ENCODE measurements at regions not wholly inside any gene's neighbourhood (a gene's known extent, or its start where the extent isn't known, plus 50 kb on each side); places are given as distances from the start of the nearest gene placed in this dataset.

GRCh38 chr15:95350908-95351307, 979.6 kb upstream of the NR2F2 start:
- H3K27me3 ChIP-seq (ENCODE audit: control insufficient read depth, insufficient read depth, low read length): no peaks in the 10 kb centered on the region
- no peaks in the 10 kb centered on the region for H3K36me3 ChIP-seq (ENCODE audit: control insufficient read depth, insufficient read depth, low read length)
- H3K4me3 ChIP-seq (ENCODE audit: low read depth, low read length): no peak overlapping the region
- TF ChIP-seq, protein P1, sequence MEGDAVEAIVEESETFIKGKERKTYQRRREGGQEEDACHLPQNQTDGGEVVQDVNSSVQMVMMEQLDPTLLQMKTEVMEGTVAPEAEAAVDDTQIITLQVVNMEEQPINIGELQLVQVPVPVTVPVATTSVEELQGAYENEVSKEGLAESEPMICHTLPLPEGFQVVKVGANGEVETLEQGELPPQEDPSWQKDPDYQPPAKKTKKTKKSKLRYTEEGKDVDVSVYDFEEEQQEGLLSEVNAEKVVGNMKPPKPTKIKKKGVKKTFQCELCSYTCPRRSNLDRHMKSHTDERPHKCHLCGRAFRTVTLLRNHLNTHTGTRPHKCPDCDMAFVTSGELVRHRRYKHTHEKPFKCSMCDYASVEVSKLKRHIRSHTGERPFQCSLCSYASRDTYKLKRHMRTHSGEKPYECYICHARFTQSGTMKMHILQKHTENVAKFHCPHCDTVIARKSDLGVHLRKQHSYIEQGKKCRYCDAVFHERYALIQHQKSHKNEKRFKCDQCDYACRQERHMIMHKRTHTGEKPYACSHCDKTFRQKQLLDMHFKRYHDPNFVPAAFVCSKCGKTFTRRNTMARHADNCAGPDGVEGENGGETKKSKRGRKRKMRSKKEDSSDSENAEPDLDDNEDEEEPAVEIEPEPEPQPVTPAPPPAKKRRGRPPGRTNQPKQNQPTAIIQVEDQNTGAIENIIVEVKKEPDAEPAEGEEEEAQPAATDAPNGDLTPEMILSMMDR (IDR thresholded peaks at IDR 0.05; ENCODE audit: insufficient read depth, low read length, severe bottlenecking): no peak
- FAIRE-seq: no peak
- no peak for DNase-seq (ENCODE audit: low read depth)

DNA sequence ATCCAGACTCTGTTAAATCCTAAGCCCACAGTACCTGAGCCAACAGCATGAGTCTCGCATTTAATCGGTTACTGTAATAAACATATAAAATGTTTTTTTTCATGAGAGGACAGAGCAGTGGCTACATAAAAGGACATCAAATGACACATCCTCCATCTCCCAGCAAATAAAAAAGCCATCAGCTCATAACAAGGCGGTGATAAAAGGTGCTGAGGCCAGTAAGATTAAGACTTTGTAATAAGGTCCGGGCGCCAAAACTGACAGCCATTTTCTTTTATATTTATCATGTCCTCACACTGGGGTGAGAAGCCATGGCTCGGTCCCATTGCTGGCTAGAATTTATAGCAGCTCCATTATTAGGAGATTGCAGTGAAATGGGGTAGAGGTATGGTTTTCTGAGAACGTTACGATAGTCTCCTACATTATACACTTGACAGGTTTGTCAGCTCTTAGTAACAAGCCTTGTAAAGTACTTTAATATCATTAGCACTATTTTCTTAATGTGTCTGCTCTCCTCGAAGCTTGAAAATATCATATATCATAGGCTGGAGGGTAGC, 977.8 kb upstream of the NR2F2 start:
- no peaks in the 10 kb centered on the region for H3K36me3 ChIP-seq (ENCODE audit: control insufficient read depth, insufficient read depth, low read length)
- H3K27me3 ChIP-seq (ENCODE audit: control insufficient read depth, insufficient read depth, low read length): no peaks in the 10 kb centered on the region
- DNase-seq (ENCODE audit: low read depth) (no peak), FAIRE-seq (no peak)
- TF ChIP-seq, protein P1 (IDR thresholded peaks at IDR 0.05; ENCODE audit: insufficient read depth, low read length, severe bottlenecking): no peak
- H3K4me3 ChIP-seq (ENCODE audit: low read depth, low read length): no peak overlapping the region

DNA sequence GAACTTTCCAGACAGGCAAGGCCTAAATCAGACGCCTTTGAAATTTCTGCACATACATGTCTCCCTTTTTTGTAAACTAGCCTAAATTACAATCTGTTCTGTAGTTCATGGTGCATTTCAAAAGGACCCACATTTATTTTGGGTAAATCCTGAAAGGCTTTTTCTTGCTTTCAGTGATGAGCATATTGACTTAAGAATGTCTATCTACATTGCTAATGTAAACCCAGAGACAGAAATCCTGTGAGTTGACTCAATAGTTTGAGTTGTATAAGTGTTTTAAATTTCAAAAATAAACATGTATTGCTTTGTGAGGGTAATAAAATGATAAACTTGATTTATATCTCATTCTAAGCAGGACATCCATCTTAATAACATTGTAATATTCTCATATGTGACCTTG, 977.0 kb upstream of the NR2F2 start:
- FAIRE-seq (no peak), DNase-seq (ENCODE audit: low read depth) (no peak)
- TF ChIP-seq, protein P1 (IDR thresholded peaks at IDR 0.05; ENCODE audit: insufficient read depth, low read length, severe bottlenecking): no peak
- Histone ChIP-seq H3K4me3 (ENCODE audit: low read depth, low read length) (no peak overlapping the region), H3K27me3 (ENCODE audit: control insufficient read depth, insufficient read depth, low read length) (no peaks in the 10 kb centered on the region), H3K36me3 (ENCODE audit: control insufficient read depth, insufficient read depth, low read length) (no peaks in the 10 kb centered on the region)

GRCh38 chr15:95359966-95360365, 970.5 kb upstream of the NR2F2 start:
- Histone ChIP-seq H3K4me3 (ENCODE audit: low read depth, low read length) (no peak overlapping the region), H3K36me3 (ENCODE audit: control insufficient read depth, insufficient read depth, low read length) (no peaks in the 10 kb centered on the region), H3K27me3 (ENCODE audit: control insufficient read depth, insufficient read depth, low read length) (no peaks in the 10 kb centered on the region)
- no peak for FAIRE-seq
- no peak for DNase-seq (ENCODE audit: low read depth)
- TF ChIP-seq, protein P1 (IDR thresholded peaks at IDR 0.05; ENCODE audit: insufficient read depth, low read length, severe bottlenecking): no peak

GRCh38 chr15:95362306-95362705, 968.2 kb upstream of the NR2F2 start:
- TF ChIP-seq, protein P1 (IDR thresholded peaks at IDR 0.05; ENCODE audit: insufficient read depth, low read length, severe bottlenecking): no peak
- FAIRE-seq: no peak

GRCh38 chr15:95363646-95364045, 966.9 kb upstream of the NR2F2 start:
- no peak for FAIRE-seq
- no peaks in the 10 kb centered on the region for H3K27me3 ChIP-seq (ENCODE audit: control insufficient read depth, insufficient read depth, low read length)
- TF ChIP-seq, protein P1 (IDR thresholded peaks at IDR 0.05; ENCODE audit: insufficient read depth, low read length, severe bottlenecking): no peak
- H3K4me3 ChIP-seq (ENCODE audit: low read depth, low read length): no peak overlapping the region
- DNase-seq (ENCODE audit: low read depth): peak; percentile 8
- H3K36me3 ChIP-seq (ENCODE audit: control insufficient read depth, insufficient read depth, low read length): no peaks in the 10 kb centered on the region

More at GRCh38 chr15:95362306-95362705, 968.2 kb upstream of the NR2F2 start:
- H3K4me3 ChIP-seq (ENCODE audit: low read depth, low read length): no peak overlapping the region
- DNase-seq (ENCODE audit: low read depth): no peak
- no peaks in the 10 kb centered on the region for H3K36me3 ChIP-seq (ENCODE audit: control insufficient read depth, insufficient read depth, low read length)
- H3K27me3 ChIP-seq (ENCODE audit: control insufficient read depth, insufficient read depth, low read length): no peaks in the 10 kb centered on the region
